ENCODE measurements at regions not wholly inside any gene's neighbourhood (a gene's known extent, or its start where the extent isn't known, plus 50 kb on each side); places are given as distances from the start of the nearest gene placed in this dataset.
"Not testable (repeated sequence)": the region's sequence is repeated elsewhere in the genome, so short reads cannot be mapped to it uniquely, and the experiment has no call there.

GRCh38 chrX:98240061-98240460, 1356.4 kb downstream of the RPA4 start:
- in situ Hi-C loops (cut with HindIII; ENCODE audit: low sequenced_read_pairs); DNase-seq (ENCODE audit: low spot score): not testable (repeated sequence)

GRCh38 chrX:98263135-98263534, 1379.4 kb downstream of the RPA4 start:
- DNase-seq (ENCODE audit: low spot score) = no peak
- in situ Hi-C loops (cut with HindIII; ENCODE audit: low sequenced_read_pairs) = no loop called here

- no peak for DNase-seq (ENCODE audit: low spot score)
- in situ Hi-C loops (cut with HindIII; ENCODE audit: low sequenced_read_pairs) = no loop called here
Measured at GRCh38 chrX:98289726-98290125, 1406.0 kb downstream of the RPA4 start.

GRCh38 chrX:98294310-98294709, 1410.6 kb downstream of the RPA4 start:
- in situ Hi-C loops (cut with HindIII; ENCODE audit: low sequenced_read_pairs) = no loop called here
- no peak for DNase-seq (ENCODE audit: low spot score)

GRCh38 chrX:98296129-98296528, 1412.4 kb downstream of the RPA4 start:
- in situ Hi-C loops (cut with HindIII; ENCODE audit: low sequenced_read_pairs) = no loop called here
- no peak for DNase-seq (ENCODE audit: low spot score)

GRCh38 chrX:98299785-98300184, 1416.1 kb downstream of the RPA4 start:
- in situ Hi-C loops (cut with HindIII; ENCODE audit: low sequenced_read_pairs) = no loop called here
- DNase-seq (ENCODE audit: low spot score) = no peak

GRCh38 chrX:98300536-98300935, 1416.8 kb downstream of the RPA4 start:
- in situ Hi-C loops (cut with HindIII; ENCODE audit: low sequenced_read_pairs); DNase-seq (ENCODE audit: low spot score): not testable (repeated sequence)

GRCh38 chrX:98331407-98331806, 1447.7 kb downstream of the RPA4 start:
- no peak for DNase-seq (ENCODE audit: low spot score)
- in situ Hi-C loops (cut with HindIII; ENCODE audit: low sequenced_read_pairs) = no loop called here

GRCh38 chrX:98338544-98338943, 1454.8 kb downstream of the RPA4 start:
- no peak for DNase-seq (ENCODE audit: low spot score)

GRCh38 chrX:98350940-98351339, 1467.2 kb downstream of the RPA4 start:
- in situ Hi-C loops (cut with HindIII; ENCODE audit: low sequenced_read_pairs) = no loop called here

More at GRCh38 chrX:98338544-98338943, 1454.8 kb downstream of the RPA4 start:
- in situ Hi-C loops (cut with HindIII; ENCODE audit: low sequenced_read_pairs) = no loop called here

GRCh38 chrX:98357146-98357545, 1473.4 kb downstream of the RPA4 start:
- DNase-seq (ENCODE audit: low spot score) = no peak
- in situ Hi-C loops (cut with HindIII; ENCODE audit: low sequenced_read_pairs) = no loop called here

More at GRCh38 chrX:98350940-98351339, 1467.2 kb downstream of the RPA4 start:
- DNase-seq (ENCODE audit: low spot score) = no peak

- in situ Hi-C loops (cut with HindIII; ENCODE audit: low sequenced_read_pairs) = no loop called here
- no peak for DNase-seq (ENCODE audit: low spot score)
Measured at GRCh38 chrX:98362630-98363029, 1478.9 kb downstream of the RPA4 start.

GRCh38 chrX:98371994-98372393, 1488.3 kb downstream of the RPA4 start:
- in situ Hi-C loops (cut with HindIII; ENCODE audit: low sequenced_read_pairs) = no loop called here
- DNase-seq (ENCODE audit: low spot score) = no peak

GRCh38 chrX:98379134-98379533, 1495.4 kb downstream of the RPA4 start:
- no peak for DNase-seq (ENCODE audit: low spot score)
- in situ Hi-C loops (cut with HindIII; ENCODE audit: low sequenced_read_pairs) = no loop called here

GRCh38 chrX:98380106-98380505, 1496.4 kb downstream of the RPA4 start:
- in situ Hi-C loops (cut with HindIII; ENCODE audit: low sequenced_read_pairs) = no loop called here
- no peak for DNase-seq (ENCODE audit: low spot score)

GRCh38 chrX:98380556-98380955, 1496.8 kb downstream of the RPA4 start:
- in situ Hi-C loops (cut with HindIII; ENCODE audit: low sequenced_read_pairs) = no loop called here
- no peak for DNase-seq (ENCODE audit: low spot score)

- in situ Hi-C loops (cut with HindIII; ENCODE audit: low sequenced_read_pairs) = no loop called here
- DNase-seq (ENCODE audit: low spot score) = no peak
Measured at GRCh38 chrX:98398542-98398941, 1514.8 kb downstream of the RPA4 start.

- DNase-seq (ENCODE audit: low spot score) = no peak
- in situ Hi-C loops (cut with HindIII; ENCODE audit: low sequenced_read_pairs) = no loop called here
Measured at GRCh38 chrX:98405376-98405775, 1521.7 kb downstream of the RPA4 start.

GRCh38 chrX:98407584-98407983, 1523.9 kb downstream of the RPA4 start:
- in situ Hi-C loops (cut with HindIII; ENCODE audit: low sequenced_read_pairs) = no loop called here
- no peak for DNase-seq (ENCODE audit: low spot score)

- no peak for DNase-seq (ENCODE audit: low spot score)
- in situ Hi-C loops (cut with HindIII; ENCODE audit: low sequenced_read_pairs) = no loop called here
Measured at GRCh38 chrX:98409867-98410266, 1526.2 kb downstream of the RPA4 start.

GRCh38 chrX:98412058-98412457, 1528.3 kb downstream of the RPA4 start:
- no peak for DNase-seq (ENCODE audit: low spot score)
- in situ Hi-C loops (cut with HindIII; ENCODE audit: low sequenced_read_pairs) = no loop called here

- in situ Hi-C loops (cut with HindIII; ENCODE audit: low sequenced_read_pairs) = no loop called here
- DNase-seq (ENCODE audit: low spot score) = no peak
Measured at GRCh38 chrX:98422536-98422935, 1538.8 kb downstream of the RPA4 start.
